ENCODE measurements at regions not wholly inside any gene's neighbourhood (a gene's known extent, or its start where the extent isn't known, plus 50 kb on each side); places are given as distances from the start of the nearest gene placed in this dataset.

- no peak for DNase-seq (ENCODE audit: low read depth)
- H3K9me3 ChIP-seq (ENCODE audit: control insufficient read depth, low read length): no peaks in the 10 kb centered on the region
- H3K36me3 ChIP-seq (ENCODE audit: control insufficient read depth, insufficient read depth, low read length, severe bottlenecking): no peaks in the 10 kb centered on the region
- peaks cover 15% of the 10 kb centered on the region for H3K4me1 ChIP-seq (ENCODE audit: control insufficient read depth, insufficient read depth, low read length)
- H3K27me3 ChIP-seq (replicated peaks; ENCODE audit: control insufficient read depth, insufficient read depth, low read length): no peaks in the 10 kb centered on the region
- H3K9ac ChIP-seq (ENCODE audit: low read length): no peak overlapping the region
- no peak overlapping the region for H3K4me3 ChIP-seq (ENCODE audit: low read length)
Observed at GRCh38 chr3:76063811-76064210, 278.5 kb upstream of the ZNF717 start.

GRCh38 chr3:76065964-76066363, 280.6 kb upstream of the ZNF717 start:
- H3K9me3 ChIP-seq (ENCODE audit: control insufficient read depth, low read length): no peaks in the 10 kb centered on the region
- peaks cover 15% of the 10 kb centered on the region for H3K4me1 ChIP-seq (ENCODE audit: control insufficient read depth, insufficient read depth, low read length)
- no peaks in the 10 kb centered on the region for H3K36me3 ChIP-seq (ENCODE audit: control insufficient read depth, insufficient read depth, low read length, severe bottlenecking)
- no peak overlapping the region for H3K9ac ChIP-seq (ENCODE audit: low read length)
- peak; percentile 42 for DNase-seq (ENCODE audit: low read depth)
- no peaks in the 10 kb centered on the region for H3K27me3 ChIP-seq (replicated peaks; ENCODE audit: control insufficient read depth, insufficient read depth, low read length)
- no peak overlapping the region for H3K4me3 ChIP-seq (ENCODE audit: low read length)

- Histone ChIP-seq H3K4me1 (ENCODE audit: control insufficient read depth, insufficient read depth, low read length) (no peaks in the 10 kb centered on the region), H3K36me3 (ENCODE audit: control insufficient read depth, insufficient read depth, low read length, severe bottlenecking) (no peaks in the 10 kb centered on the region), H3K9ac (ENCODE audit: low read length) (no peak overlapping the region), H3K4me3 (ENCODE audit: low read length) (no peak overlapping the region), H3K27me3 (replicated peaks; ENCODE audit: control insufficient read depth, insufficient read depth, low read length) (no peaks in the 10 kb centered on the region), H3K9me3 (ENCODE audit: control insufficient read depth, low read length) (peaks cover 10% of the 10 kb centered on the region)
- DNase-seq (ENCODE audit: low read depth): peak; percentile 46
Observed at GRCh38 chr3:76078101-76078500, 292.8 kb upstream of the ZNF717 start.

- DNase-seq (ENCODE audit: low read depth): peak; percentile 90
- Histone ChIP-seq H3K9me3 (ENCODE audit: control insufficient read depth, low read length) (peaks cover 4% of the 10 kb centered on the region), H3K4me1 (ENCODE audit: control insufficient read depth, insufficient read depth, low read length) (no peaks in the 10 kb centered on the region), H3K4me3 (ENCODE audit: low read length) (no peak overlapping the region), H3K9ac (ENCODE audit: low read length) (no peak overlapping the region), H3K27me3 (replicated peaks; ENCODE audit: control insufficient read depth, insufficient read depth, low read length) (no peaks in the 10 kb centered on the region), H3K36me3 (ENCODE audit: control insufficient read depth, insufficient read depth, low read length, severe bottlenecking) (no peaks in the 10 kb centered on the region)
Observed at GRCh38 chr3:76083992-76084391, 298.6 kb upstream of the ZNF717 start.

GRCh38 chr3:76096036-76096435, 310.7 kb upstream of the ZNF717 start:
- H3K4me3 ChIP-seq (ENCODE audit: low read length): no peak overlapping the region
- peak; percentile 33 for DNase-seq (ENCODE audit: low read depth)
- H3K9ac ChIP-seq (ENCODE audit: low read length): no peak overlapping the region
- no peaks in the 10 kb centered on the region for H3K27me3 ChIP-seq (replicated peaks; ENCODE audit: control insufficient read depth, insufficient read depth, low read length)
- H3K36me3 ChIP-seq (ENCODE audit: control insufficient read depth, insufficient read depth, low read length, severe bottlenecking): no peaks in the 10 kb centered on the region
- peaks cover 22% of the 10 kb centered on the region for H3K4me1 ChIP-seq (ENCODE audit: control insufficient read depth, insufficient read depth, low read length)
- no peaks in the 10 kb centered on the region for H3K9me3 ChIP-seq (ENCODE audit: control insufficient read depth, low read length)

- Histone ChIP-seq H3K4me3 (ENCODE audit: low read length) (no peak overlapping the region), H3K36me3 (ENCODE audit: control insufficient read depth, insufficient read depth, low read length, severe bottlenecking) (no peaks in the 10 kb centered on the region), H3K9ac (ENCODE audit: low read length) (no peak overlapping the region), H3K4me1 (ENCODE audit: control insufficient read depth, insufficient read depth, low read length) (peaks cover 22% of the 10 kb centered on the region), H3K27me3 (replicated peaks; ENCODE audit: control insufficient read depth, insufficient read depth, low read length) (no peaks in the 10 kb centered on the region), H3K9me3 (ENCODE audit: control insufficient read depth, low read length) (no peaks in the 10 kb centered on the region)
- DNase-seq (ENCODE audit: low read depth): no peak
Observed at GRCh38 chr3:76096836-76097588, 311.7 kb upstream of the ZNF717 start.

GRCh38 chr3:76097589-76097969, 312.2 kb upstream of the ZNF717 start:
- Histone ChIP-seq H3K4me1 (ENCODE audit: control insufficient read depth, insufficient read depth, low read length) (peaks cover 22% of the 10 kb centered on the region), H3K9ac (ENCODE audit: low read length) (no peak overlapping the region), H3K9me3 (ENCODE audit: control insufficient read depth, low read length) (no peaks in the 10 kb centered on the region), H3K4me3 (ENCODE audit: low read length) (no peak overlapping the region), H3K36me3 (ENCODE audit: control insufficient read depth, insufficient read depth, low read length, severe bottlenecking) (no peaks in the 10 kb centered on the region), H3K27me3 (replicated peaks; ENCODE audit: control insufficient read depth, insufficient read depth, low read length) (no peaks in the 10 kb centered on the region)
- peak; percentile 28 for DNase-seq (ENCODE audit: low read depth)

- peaks cover 2% of the 10 kb centered on the region for H3K27me3 ChIP-seq (replicated peaks; ENCODE audit: control insufficient read depth, insufficient read depth, low read length)
- no peak overlapping the region for H3K9ac ChIP-seq (ENCODE audit: low read length)
- peaks cover 22% of the 10 kb centered on the region for H3K4me1 ChIP-seq (ENCODE audit: control insufficient read depth, insufficient read depth, low read length)
- no peak overlapping the region for H3K4me3 ChIP-seq (ENCODE audit: low read length)
- no peak for DNase-seq (ENCODE audit: low read depth)
- H3K36me3 ChIP-seq (ENCODE audit: control insufficient read depth, insufficient read depth, low read length, severe bottlenecking): no peaks in the 10 kb centered on the region
- H3K9me3 ChIP-seq (ENCODE audit: control insufficient read depth, low read length): no peaks in the 10 kb centered on the region
Observed at GRCh38 chr3:76099956-76100355, 314.6 kb upstream of the ZNF717 start.

GRCh38 chr3:76107935-76108570, 322.7 kb upstream of the ZNF717 start:
- H3K9me3 ChIP-seq (ENCODE audit: control insufficient read depth, low read length): no peaks in the 10 kb centered on the region
- DNase-seq (ENCODE audit: low read depth): peak; percentile 84
- H3K27me3 ChIP-seq (replicated peaks; ENCODE audit: control insufficient read depth, insufficient read depth, low read length): peaks cover 2% of the 10 kb centered on the region
- no peak overlapping the region for H3K4me3 ChIP-seq (ENCODE audit: low read length)
- no peak overlapping the region for H3K9ac ChIP-seq (ENCODE audit: low read length)
- no peaks in the 10 kb centered on the region for H3K4me1 ChIP-seq (ENCODE audit: control insufficient read depth, insufficient read depth, low read length)
- no peaks in the 10 kb centered on the region for H3K36me3 ChIP-seq (ENCODE audit: control insufficient read depth, insufficient read depth, low read length, severe bottlenecking)

GRCh38 chr3:76111808-76112207, 326.5 kb upstream of the ZNF717 start:
- H3K9ac ChIP-seq (ENCODE audit: low read length): no peak overlapping the region
- H3K9me3 ChIP-seq (ENCODE audit: control insufficient read depth, low read length): no peaks in the 10 kb centered on the region
- no peak for DNase-seq (ENCODE audit: low read depth)
- H3K4me1 ChIP-seq (ENCODE audit: control insufficient read depth, insufficient read depth, low read length): no peaks in the 10 kb centered on the region
- H3K27me3 ChIP-seq (replicated peaks; ENCODE audit: control insufficient read depth, insufficient read depth, low read length): no peaks in the 10 kb centered on the region
- no peak overlapping the region for H3K4me3 ChIP-seq (ENCODE audit: low read length)
- H3K36me3 ChIP-seq (ENCODE audit: control insufficient read depth, insufficient read depth, low read length, severe bottlenecking): no peaks in the 10 kb centered on the region

GRCh38 chr3:76122007-76122406, 336.7 kb upstream of the ZNF717 start:
- H3K4me3 ChIP-seq (ENCODE audit: low read length): no peak overlapping the region
- DNase-seq (ENCODE audit: low read depth): peak; percentile 69
- no peaks in the 10 kb centered on the region for H3K27me3 ChIP-seq (replicated peaks; ENCODE audit: control insufficient read depth, insufficient read depth, low read length)
- no peaks in the 10 kb centered on the region for H3K9me3 ChIP-seq (ENCODE audit: control insufficient read depth, low read length)
- no peaks in the 10 kb centered on the region for H3K36me3 ChIP-seq (ENCODE audit: control insufficient read depth, insufficient read depth, low read length, severe bottlenecking)
- H3K4me1 ChIP-seq (ENCODE audit: control insufficient read depth, insufficient read depth, low read length): peaks cover 10% of the 10 kb centered on the region
- no peak overlapping the region for H3K9ac ChIP-seq (ENCODE audit: low read length)
